HG02642 (cell line): ENCODE measurements at regions not wholly inside any gene's neighbourhood (a gene's known extent, or its start where the extent isn't known, plus 50 kb on each side); places are given as distances from the start of the nearest gene placed in this dataset.
"Not testable (repeated sequence)": the region's sequence is repeated elsewhere in the genome, so short reads cannot be mapped to it uniquely, and the experiment has no call there.

Experiments used
- ATAC-seq: cut with Tn5 transposase; IDR thresholded peaks from one replicate; pipeline ENCODE4 v1.9.1; 2021; ENCODE audit warnings: mild to moderate bottlenecking; ENCODE audit not compliant: unreplicated experiment, poor library complexity

GRCh38 chr1:164061528-164061927 is 497.5 kb upstream of the PBX1 start:
- ATAC-seq: no peak

- no peak for ATAC-seq
Observed at GRCh38 chr1:164064501-164064900, 494.5 kb upstream of the PBX1 start.

GRCh38 chr1:164071288-164071687 is 487.7 kb upstream of the PBX1 start:
- ATAC-seq: no peak

- ATAC-seq: no peak
Observed at GRCh38 chr1:164086832-164087231, 472.2 kb upstream of the PBX1 start.

GRCh38 chr1:164087906-164088453 is 471.0 kb upstream of the PBX1 start:
- ATAC-seq: no peak

GRCh38 chr1:164092603-164093353 is 466.2 kb upstream of the PBX1 start:
- no peak for ATAC-seq

GRCh38 chr1:164093543-164093942 is 465.4 kb upstream of the PBX1 start:
- ATAC-seq: no peak

- ATAC-seq: no peak
Observed at GRCh38 chr1:164101802-164102201, 457.2 kb upstream of the PBX1 start.

- no peak for ATAC-seq
Observed at GRCh38 chr1:164131949-164132348, 427.0 kb upstream of the PBX1 start.

GRCh38 chr1:164137273-164137925 is 421.6 kb upstream of the PBX1 start:
- ATAC-seq: no peak

- ATAC-seq: no peak
Observed at GRCh38 chr1:164141797-164142196, 417.2 kb upstream of the PBX1 start.

- no peak for ATAC-seq
Observed at GRCh38 chr1:164154622-164155021, 404.4 kb upstream of the PBX1 start.

- no peak for ATAC-seq
Observed at GRCh38 chr1:164155347-164155746, 403.6 kb upstream of the PBX1 start.

GRCh38 chr1:164163289-164163849 is 395.6 kb upstream of the PBX1 start:
- ATAC-seq: no peak

GRCh38 chr1:164165466-164165865 is 393.5 kb upstream of the PBX1 start:
- no peak for ATAC-seq

GRCh38 chr1:164166454-164166853 is 392.5 kb upstream of the PBX1 start:
- not testable (repeated sequence) for ATAC-seq

- ATAC-seq: no peak
Observed at GRCh38 chr1:164177118-164177517, 381.9 kb upstream of the PBX1 start.

GRCh38 chr1:164180824-164181223 is 378.2 kb upstream of the PBX1 start:
- no peak for ATAC-seq

GRCh38 chr1:164183854-164184635 is 374.9 kb upstream of the PBX1 start:
- ATAC-seq: no peak

GRCh38 chr1:164186881-164187280 is 372.1 kb upstream of the PBX1 start:
- ATAC-seq: no peak

- no peak for ATAC-seq
Observed at GRCh38 chr1:164188497-164188896, 370.5 kb upstream of the PBX1 start.
